ENCODE measurements at regions not wholly inside any gene's neighbourhood (a gene's known extent, or its start where the extent isn't known, plus 50 kb on each side); places are given as distances from the start of the nearest gene placed in this dataset.

DNA sequence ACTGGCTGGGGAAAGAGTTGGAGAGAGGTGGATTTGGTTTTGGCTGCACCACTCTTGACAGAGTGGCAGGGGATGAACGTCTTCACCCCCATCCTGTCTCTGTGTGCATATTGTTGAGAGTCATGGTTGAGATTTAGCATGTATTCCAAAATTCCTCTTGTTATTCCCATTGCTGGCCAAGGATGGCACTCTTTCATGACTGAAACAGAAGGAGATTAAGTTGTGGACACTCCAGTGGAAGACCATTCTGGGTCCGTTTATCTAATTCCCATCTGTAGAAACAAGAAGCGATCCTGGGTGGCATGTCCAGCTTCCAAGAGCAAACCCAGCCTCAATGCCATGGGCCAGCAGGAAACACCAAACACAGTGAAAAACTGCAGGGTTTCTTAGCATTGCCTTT is 469.0 kb upstream of the IGFBP3 start:
- no peak for DNase-seq

DNA sequence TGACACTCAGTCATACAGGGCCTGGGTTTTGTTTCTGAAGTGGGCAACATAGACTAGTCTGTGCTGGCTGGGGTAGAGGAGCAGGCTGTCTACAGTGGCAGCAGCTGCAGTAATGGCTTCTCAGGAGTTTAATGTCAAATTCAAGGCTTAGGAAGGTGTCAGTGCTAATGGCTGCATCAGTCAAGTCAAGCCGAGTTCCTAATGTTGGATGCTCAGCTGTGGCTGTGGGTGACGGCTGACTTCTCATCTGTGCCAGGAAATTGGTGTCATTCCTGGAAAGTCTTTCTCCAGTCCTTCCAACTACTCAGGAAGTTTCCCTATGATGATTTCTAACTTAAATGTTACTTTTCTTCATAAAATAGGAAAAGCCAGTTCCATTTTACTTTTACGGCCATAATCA is 468.1 kb upstream of the IGFBP3 start:
- no peak for DNase-seq

DNA sequence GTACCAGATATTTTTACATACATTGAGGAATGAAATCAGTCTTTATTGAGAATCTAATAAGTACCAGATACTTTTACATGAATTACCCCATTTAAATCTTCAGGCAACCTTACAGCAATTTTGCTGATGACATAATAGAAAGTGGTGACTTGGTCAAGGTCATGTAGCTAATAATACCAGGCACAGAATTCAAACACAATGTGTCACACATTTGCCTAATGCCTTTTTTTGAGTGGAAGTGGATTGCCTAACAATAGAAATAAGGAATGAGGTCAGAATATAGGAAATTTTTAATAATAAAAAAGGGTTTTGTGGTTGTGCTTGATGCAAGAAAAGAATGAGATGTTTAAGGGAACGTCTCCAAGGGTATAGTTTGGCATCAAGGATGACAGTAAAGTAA is 466.6 kb upstream of the IGFBP3 start:
- DNase-seq: no peak

DNA sequence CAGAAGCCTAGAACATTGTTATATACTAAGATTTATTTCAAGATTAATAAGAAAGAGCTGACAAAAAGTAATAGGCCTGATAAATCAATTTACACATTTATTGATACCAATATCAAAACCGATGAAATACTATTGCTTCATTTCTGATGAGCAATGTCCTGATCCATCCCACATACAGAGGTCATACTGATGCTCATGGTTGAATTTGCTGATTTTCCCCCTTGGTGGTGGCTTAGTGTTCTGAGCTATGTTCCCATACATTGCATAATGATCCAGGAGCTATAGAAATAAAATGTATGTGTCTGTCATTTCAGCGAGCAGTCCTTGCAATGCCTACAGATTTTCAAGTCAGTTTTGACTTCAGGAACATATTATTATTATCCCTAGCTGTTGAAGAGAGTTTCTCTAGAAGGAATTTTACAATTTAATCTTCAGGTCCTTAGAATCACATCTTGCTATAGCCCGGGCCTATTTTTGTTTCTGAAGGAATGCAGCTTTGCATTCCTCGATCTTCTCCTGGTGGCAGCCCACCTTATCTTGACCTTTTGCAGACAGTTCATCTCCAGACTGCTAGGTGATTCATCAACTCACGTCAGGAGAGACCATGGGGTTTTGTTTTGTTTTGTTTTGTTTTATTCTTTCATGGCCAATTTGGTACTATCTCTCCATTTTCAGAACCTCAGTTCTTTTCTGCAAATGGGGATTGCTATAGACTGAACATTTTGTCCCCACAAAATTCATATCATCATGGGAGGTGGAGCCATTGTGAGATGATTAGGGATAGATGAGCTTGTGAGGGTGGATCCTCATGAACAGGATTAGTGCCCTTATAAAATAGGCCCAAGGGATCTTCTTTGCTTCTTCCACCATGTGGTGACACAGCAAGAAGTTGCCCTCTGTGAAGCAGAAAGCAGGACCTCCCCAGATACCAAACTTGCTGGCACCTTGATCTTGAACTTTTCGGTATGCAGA is 465.6 kb upstream of the IGFBP3 start:
- no peak for DNase-seq

DNA sequence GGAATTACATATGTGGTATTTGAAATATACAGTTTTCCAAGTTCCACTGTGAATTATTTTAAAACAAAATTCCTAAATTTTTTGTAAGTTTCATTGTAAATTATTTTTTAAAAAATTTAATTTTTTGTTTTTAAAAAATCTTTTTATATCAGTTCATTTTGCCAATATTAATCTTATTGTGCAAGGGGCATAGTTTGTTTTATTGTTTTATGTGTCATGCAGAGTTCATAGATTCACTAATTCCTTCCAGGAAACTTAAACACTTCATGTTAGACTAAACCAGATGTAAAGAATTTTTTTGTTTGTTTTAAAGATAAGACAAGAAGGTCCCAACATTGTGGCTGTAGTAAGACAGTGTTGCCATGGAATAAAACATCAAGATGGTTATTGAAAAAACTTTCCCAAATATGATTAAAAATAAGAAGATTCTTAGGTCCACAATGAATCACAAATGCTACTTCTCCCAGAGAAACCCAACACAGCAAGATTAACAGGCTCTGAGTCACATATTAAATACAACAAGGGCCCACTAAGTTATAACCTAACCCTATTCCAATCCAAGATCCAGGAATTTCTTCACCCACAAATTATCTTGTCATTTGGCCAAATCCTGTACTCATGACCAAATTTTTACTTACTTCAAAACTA is 464.7 kb upstream of the IGFBP3 start:
- no peak for DNase-seq

DNA sequence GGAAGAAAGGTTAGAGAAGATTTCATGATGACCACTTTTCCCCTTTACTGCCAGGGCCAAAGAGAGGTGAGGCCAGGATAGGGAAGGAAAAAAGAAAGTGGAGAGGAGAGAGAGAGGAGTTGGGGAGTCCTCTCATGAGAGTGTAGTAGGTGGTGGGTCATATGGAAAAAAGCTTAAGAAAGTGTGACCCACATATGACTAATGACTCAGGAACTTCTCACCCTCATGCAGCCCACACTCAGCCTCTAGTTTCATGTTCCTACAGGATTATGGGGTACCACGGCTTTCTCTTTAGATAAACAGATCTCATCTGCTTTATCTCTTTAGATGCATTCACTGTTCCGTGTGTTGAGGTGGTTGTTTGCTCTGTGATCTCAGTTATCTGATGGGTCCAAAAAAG is 462.5 kb upstream of the IGFBP3 start:
- no peak for DNase-seq

DNA sequence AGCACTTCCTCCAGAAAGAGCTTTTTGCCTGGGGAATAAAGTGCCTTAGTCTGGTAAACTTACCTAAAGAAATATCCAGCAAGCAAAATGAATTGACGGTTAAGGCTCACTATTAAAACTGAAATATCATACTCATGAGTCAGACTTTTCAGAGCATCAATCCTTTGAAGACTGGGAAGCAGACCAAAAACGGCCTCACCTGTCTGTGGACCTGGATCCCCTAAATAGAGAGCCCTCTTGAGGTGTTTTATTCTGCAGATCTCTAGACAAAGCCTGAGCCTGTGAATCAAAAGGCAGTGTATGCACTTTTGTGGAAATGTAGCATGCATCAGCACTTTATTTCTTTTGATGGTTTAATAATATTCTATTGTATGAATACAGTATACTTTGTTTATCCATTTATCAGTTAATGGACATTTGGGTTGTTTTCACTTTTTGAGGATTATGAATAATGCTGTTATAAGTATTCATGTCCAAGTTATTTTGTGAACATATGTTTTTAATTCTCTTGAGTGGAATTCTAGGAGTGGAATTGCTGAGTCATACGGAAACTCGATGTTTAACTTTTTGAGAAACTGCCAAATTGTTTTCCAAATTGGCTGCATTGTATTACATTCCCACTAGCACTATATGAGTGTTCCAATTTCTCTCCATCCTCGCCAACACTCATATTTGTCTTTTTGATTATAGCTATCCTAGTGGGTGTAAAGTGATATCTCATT is 449.0 kb upstream of the IGFBP3 start:
- DNase-seq: peak; percentile 11

DNA sequence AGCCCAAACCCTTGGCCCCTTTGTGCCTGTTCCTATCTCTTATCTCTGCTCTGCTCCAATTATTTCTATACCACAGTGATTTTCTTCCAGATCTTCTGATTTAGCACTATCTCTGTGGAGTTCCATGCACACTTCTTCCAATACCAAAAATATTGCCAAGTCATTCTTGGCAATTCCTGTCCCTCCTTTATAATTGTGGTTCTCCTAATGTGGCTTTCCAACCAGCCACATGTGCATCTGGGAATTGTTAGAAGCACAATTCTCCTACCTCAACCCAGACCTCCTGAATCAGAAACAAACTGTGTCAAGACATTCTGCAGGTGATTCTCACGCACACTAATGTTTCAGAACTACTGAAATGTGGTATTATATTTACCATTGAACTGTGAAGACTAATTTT is 447.8 kb upstream of the IGFBP3 start:
- no peak for DNase-seq

DNA sequence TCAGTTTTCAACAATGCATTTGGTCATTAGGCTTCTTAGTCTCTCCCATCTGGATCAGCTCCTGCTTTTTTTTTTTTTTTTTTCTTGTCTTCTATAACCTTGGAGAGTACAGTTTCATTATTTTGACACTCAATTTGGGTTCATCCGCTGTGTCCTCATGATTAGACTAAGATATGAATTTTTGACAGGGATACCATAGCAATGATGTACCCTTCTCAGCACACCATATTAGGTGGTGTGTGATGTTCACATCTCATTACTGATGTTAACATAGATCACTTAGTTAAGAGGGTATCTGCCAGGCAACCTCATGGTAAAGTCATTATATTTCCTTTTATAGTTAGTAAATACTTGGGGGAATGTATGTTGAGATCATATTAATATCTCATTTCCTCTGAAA is 445.5 kb upstream of the IGFBP3 start:
- no peak for DNase-seq

DNA sequence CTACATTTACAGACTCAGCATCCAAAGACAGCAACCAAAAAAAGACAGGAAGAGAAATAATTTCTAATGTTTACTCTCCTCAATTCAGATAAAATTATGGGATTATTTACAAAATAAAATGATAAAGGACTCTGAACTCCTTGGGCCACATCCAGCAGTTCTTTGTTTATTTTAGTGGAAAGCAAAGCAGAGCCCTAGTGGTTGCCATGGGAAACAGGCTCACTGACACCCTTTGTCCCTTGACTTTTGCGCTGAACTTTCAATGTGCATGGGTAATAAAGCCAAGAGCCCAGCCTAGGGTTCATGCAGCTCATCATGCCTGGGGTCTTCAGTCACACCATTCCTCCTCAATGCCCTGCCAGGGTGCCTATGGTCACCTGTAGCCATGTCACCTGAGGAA is 442.6 kb upstream of the IGFBP3 start:
- DNase-seq: peak; percentile 33

DNA sequence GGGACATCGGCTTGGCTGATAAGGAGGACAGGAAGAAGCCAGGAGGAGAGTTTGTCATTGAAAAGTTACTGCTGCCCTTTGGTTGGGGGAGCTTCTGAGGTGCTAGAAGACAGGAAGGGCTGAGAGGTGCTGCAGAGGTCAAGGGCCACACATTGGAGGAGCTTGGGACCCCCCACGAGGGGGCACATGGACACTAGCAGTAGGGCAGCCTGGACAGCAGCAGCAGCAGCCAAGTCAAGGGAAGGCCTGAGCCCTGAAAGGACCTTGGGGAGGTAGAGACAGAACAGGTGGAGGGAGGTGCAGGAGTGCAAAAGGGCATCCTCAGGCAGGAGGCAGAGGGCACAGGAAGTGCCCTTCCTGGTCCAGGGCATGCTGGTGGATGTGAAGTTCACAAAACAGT is 439.7 kb upstream of the IGFBP3 start:
- DNase-seq: no peak

DNA sequence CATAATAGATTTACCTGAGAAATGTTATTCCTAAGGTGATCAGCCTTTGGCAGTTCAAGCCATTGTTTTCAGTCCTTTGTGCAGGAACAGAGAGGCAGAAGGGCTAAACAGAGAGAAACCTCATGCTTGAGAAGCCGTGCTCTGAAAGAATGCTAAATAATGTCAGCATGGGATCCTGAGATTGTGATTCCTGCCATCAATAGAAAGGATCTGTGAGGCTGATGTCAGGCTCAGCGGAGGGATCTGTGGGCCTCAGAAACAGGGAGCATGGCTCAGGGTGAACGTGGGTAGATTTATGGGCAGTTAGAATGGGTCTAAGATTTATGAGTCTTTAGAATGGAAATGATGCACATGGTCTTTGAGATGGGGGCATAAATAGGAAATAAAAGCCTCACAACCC is 439.2 kb upstream of the IGFBP3 start:
- DNase-seq: no peak

DNA sequence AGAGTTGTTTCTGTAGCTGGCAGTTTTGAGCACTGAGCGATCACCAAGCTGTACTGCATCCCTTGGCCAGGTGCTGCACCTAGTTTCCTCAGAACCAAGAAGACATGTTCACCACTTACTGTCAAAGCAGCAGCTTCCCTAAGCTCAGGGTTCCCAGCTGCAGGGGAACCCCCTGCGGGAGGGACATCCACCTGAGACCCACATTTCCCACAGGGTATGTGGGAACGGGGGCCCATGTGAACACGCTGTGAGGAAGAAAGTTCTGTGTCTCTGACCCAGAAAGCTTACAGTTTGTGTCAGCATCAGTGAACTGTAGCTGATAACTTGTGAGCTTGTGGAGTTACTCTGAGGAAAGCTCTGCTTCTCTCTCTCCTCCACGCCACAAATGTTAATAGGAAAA is 436.8 kb upstream of the IGFBP3 start:
- no peak for DNase-seq

DNA sequence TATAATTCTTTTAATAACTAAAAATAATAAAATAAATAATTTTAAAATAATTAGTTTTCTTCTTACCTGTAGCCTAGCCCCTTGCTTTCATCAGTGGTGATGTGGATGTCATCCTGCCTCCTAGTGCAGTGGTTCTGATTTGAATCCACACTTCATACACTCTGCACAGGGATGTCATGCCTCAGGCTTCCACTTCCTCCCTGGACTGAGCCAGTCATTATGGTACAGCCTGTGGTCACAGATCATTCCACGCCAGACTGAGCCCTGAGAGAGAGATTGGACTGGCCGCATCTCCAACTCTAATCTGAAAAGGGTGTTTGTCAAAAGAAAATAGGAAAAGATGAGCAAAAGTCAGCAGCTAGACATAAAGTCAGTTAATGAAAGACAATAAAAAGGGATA is 436.2 kb upstream of the IGFBP3 start:
- no peak for DNase-seq

DNA sequence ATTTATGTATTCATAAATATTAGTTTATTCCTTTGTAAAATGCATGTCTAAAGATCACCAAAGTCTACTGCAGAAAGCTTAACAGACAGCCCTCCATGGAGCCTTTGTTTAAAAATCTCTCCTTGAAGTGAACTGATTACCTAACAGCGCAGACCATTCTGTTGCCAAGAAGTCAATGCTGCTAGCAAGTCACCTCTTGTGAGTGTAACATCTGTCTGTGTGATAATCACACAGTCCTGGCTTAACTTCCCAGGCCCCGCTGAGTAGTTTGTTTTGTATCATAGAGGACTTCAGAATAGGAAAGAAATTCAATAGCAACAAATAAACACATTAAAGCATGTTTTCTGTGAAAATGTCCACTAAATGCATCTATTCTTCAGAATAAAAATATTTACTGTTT is 435.3 kb upstream of the IGFBP3 start:
- no peak for DNase-seq

DNA sequence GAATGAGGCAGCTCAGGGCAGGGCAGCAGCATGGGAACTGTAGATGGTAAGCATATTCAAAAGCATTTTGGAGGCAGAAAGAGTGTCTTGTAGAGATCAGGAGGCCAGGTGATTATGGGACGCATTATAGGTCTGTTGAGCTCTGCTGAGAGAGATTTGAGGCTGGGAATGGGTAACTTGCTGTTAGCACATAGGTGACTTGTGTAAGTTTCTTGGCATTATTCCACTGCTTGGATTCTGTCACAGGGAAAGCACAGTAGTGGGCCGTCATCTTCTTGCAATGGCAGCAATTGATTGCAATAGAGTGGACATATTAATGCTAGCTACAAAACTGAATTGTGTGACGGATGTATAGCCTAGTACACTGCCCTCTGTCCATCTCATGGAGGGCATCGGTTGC is 434.3 kb upstream of the IGFBP3 start:
- no peak for DNase-seq

DNA sequence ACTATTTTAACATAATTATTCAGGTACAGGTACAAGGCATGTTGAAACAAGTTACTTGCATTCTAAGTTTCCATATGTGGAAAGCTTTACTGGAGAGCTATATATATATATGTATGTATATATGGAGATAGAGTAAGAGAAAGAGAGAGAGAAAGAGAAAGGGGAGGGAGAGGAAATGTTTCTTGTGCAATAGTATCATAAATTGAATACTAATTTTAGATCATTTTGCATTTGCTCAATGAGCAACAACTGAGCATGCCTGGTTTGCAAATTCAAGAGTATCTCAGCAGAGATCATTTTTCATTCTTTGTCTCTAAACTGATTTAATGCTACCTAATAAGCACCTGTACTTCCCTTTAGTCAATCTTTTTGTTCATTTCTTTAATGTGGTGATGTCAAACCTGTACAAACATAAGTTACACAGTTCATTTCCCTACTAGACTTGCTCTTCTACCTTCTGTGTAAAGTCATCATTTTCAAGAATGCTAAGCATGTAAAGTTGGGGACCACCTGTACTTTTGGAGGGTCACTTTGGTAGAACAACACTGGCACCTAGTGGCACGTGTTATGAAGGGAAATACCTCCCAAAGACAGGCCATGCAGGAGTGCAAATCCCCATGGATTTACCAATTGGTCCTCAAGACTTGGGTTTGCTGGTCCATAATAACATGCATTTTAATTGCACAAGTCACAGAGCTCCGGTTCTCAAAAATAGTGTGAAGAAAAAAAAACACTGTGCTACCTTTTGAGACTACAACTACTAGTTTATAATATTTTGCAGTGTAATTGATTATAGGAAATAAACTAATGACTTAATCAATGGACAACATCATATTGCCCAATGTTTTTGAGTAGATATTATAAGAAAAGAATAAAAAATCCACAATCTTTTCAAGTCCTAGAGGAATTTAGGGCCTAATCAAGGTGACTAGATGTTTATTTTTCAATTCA is 431.2 kb upstream of the IGFBP3 start:
- peak; percentile 21 for DNase-seq

DNA sequence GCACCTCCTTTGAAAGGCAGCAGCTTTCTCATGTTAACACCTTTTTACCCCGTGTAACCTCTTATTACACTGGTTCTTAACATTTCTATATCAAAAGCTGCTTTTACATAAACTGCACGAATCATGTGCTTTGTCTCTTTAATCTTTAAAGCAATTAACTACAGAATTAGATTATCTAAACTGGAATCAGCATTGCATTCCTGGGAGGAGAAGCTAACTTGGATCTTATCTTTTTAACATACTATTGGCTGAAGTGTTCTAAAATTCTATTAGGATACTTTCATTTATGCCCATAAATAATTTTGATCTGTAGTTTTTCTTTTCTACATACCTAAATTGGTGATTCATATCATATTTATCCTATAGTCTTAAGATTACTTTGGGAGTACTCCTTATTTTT is 428.4 kb upstream of the IGFBP3 start:
- DNase-seq: no peak

DNA sequence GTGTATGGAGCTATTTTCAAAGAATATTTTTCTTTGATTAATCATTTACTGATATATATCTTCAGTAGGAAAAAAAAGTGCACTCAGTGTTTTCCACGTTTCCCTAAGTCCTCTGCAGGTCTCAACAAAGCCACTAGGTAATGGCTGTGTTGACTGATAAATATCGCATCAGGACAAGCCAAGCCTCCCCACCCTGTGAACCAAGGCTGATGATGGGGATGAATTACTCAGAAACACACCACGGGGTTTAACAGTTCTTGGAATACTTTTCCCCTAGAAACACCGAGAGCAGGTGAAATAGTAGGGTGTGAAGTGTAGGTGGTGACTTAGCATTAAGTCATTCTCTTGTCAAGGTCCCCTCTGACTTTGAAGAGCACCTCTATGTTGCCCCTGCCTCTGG is 423.5 kb upstream of the IGFBP3 start:
- no peak for DNase-seq

DNA sequence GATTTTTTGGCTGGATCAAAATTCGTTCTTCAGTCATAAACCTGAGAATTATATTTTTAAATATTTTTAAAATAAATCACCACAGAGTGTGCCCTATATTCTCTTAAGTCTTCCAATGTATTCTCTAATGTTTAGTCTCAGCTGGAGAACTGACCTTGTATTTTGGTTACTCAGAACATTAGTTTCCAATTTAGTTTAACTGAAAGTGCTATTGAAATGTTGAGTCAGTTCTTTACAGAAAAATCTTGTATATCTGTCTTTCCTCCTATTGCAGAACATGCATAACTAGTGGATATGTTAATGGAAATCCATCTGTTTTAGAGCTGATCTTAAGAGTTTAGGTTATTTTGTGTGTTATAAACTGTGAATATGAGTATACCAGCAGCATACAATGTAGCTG is 422.7 kb upstream of the IGFBP3 start:
- no peak for DNase-seq

DNA sequence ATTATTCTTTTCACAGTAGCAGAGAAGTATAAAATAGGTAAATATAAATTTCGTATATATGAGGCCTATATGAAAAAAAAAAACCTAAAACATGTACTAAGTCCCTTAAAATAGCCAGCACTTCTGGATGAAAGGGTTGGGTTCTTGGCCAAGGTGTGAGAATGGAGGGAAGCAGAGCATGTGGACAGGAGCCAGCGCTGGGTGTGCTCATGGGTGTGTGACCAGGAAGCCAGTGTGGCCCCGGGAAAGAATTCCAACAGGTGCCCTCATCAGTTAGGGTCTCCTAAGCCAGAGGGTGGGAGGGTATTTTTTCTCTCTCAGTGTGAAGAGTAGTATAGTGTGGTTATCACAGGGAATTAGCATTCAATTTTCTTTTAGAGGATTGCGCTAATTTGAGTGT is 401.9 kb upstream of the IGFBP3 start:
- no peak for DNase-seq

DNA sequence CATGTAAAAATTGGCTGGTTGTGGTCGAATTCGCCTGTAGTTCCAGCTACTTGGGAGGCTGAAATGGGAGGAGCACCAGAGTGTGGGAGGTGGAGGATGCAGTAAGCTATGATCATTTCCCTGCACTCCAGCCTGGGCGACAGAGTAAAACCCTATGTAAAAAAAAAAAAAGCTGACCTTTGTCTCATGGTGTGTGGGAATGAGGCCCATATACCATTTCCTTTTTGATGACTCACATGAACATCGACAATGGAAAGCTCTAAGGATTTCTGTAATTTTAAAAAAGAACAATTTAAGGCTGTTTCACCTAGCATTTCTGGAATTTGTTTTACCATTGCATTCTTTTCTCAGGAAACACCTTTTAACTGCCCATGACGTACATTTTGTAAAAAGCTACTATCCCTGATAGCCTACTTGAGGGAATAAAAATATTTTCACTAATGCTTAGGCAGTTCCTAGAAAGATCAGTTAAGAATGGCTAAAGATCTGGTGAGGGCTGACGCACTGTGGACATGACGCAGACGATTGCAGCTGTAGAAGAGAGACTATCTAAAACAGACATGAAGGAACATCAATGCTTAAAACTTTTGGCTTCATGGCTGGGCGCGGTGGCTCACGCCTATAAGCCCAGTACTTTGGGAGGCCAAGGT is 400.6 kb upstream of the IGFBP3 start:
- no peak for DNase-seq
